Loucy (cell line): ENCODE measurements at regions not wholly inside any gene's neighbourhood (a gene's known extent, or its start where the extent isn't known, plus 50 kb on each side); places are given as distances from the start of the nearest gene placed in this dataset.

Experiments used
- EZH2phosphoT487 ChIP-seq: fragments of 200-600 bp; IDR thresholded peaks from 2 replicates; pipeline ENCODE4 v1.6.1; 2018; ENCODE audit warnings: antibody characterized with exemption, mild to moderate bottlenecking, moderate library complexity, borderline replicate concordance
- TF ChIP-seq, protein P1 (sequence below): fragments of 200-600 bp; sonication (generic); conservative IDR thresholded peaks from 2 replicates; pipeline ENCODE4 v1.5.1; 2014; ENCODE audit warnings: mild to moderate bottlenecking, antibody characterized with exemption, low read length

DNA sequence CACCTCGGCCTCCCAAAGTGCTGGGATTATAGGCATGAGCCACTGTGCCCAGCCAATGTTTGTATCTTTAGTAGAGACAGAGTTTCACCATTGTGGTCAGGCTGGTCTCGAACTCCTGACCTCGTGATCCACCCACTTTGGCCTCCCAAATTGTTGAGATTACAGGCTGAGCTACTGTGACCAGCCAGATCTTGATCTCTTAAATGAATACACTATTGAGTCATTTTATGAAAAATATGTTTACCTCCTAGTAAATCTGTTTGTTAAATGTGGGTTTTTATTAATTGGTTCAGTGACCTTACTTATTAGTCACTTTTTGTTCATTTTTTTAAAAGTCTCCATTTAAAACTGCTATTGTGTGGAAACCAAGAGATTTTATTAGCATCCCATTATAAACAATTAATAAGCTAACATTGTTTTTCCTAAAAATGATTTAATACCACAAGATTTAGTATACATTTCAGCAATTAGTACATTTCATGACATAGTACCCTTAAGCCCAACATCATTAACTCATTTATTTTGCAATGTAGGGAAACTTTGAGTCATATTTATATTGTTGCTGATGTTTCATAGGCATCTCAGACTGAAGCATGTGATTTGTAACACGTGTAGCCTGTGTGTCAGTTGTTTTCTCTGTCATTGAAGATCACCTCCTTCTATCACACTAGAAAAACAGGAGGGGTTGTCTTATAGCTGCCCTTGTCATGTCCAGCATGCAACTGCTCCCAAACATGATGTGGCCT lies 261.2 kb downstream of the TAF11L14 start:
- TF ChIP-seq, protein P1, sequence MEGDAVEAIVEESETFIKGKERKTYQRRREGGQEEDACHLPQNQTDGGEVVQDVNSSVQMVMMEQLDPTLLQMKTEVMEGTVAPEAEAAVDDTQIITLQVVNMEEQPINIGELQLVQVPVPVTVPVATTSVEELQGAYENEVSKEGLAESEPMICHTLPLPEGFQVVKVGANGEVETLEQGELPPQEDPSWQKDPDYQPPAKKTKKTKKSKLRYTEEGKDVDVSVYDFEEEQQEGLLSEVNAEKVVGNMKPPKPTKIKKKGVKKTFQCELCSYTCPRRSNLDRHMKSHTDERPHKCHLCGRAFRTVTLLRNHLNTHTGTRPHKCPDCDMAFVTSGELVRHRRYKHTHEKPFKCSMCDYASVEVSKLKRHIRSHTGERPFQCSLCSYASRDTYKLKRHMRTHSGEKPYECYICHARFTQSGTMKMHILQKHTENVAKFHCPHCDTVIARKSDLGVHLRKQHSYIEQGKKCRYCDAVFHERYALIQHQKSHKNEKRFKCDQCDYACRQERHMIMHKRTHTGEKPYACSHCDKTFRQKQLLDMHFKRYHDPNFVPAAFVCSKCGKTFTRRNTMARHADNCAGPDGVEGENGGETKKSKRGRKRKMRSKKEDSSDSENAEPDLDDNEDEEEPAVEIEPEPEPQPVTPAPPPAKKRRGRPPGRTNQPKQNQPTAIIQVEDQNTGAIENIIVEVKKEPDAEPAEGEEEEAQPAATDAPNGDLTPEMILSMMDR, result no peak
- TF ChIP-seq EZH2phosphoT487, result no peak
